Glomerular endothelial cell (primary cell): ENCODE measurements at regions not wholly inside any gene's neighbourhood (a gene's known extent, or its start where the extent isn't known, plus 50 kb on each side); places are given as distances from the start of the nearest gene placed in this dataset.

ENCODE experiments used
- DNase-seq: peaks from one replicate; pipeline ENCODE4 v3.0.0-alpha.2; 2011; ENCODE audit warnings: low read depth, low spot score; ENCODE audit errors: extremely low read depth

DNA sequence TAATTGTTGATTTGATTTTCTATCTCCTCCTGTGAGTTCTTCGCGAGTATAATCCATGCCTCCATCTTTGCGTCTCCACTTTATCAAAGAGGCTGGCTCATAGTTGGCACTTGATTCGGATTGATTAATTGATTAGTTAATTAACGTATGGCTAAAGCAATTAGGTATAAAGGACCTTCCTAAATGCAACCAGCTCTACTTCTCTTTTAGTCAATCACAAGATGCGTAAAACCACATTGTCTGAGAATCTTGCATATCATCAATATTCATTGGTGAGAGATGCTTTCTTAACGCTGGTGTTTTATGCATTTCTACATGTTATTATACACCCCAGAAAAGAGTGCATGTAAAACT is 56.4 kb upstream of the NR2F2 start:
- no peak for DNase-seq

DNA sequence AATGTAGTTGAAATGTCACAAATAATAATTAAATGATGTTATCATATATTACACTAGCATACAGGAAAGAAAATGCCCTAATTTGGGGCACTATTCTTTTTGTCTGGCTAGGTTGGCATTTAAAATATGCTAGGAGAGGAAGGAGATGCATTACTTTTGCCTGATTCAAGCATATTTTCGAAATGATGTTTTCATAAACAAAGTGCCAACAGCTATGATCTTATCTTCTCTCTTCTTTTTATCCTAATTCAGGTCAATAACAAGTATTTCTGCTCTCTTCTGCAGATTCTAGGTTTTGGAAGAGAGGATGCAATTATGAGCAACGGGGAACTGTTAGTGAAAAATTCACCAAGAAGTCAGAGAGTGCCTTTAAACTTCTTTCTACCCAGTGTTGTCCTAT is 55.8 kb upstream of the NR2F2 start:
- no peak for DNase-seq

DNA sequence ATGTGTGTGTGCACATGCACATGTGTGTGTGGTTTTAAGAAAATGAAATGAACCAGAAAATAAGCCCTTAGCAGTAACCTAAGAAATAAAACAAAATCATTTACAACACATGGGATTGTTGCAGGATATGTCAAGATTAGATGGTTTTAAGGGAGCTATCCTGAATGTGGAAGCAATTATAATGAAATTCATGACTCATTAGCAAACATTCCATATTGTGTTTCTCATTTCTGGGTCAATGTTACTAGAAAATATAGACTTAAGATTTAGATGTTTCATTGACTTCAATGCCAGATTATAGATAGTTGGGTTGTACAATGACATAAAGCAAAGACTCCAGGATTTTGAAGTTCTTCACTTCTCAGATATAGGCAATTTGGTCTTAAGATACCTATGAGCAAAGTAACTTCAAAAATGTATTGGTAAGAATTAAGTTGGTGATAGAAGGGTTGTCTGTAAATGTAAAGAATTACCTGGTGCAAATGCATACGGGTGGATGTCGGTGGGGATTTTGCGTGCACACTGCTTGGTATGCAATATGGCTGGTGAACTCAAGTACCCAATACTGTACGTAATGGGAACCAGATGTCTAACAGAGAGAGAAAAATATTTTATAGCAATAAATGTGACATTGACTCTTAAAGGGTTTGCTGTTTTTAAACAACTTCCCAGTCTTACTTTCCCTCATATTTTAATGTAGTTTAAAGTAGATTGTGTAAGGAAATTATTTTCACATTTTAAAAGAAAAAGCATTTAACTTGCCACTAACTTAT is 53.9 kb upstream of the NR2F2 start:
- no peak for DNase-seq
